KG1 (cell line): ENCODE measurements at regions not wholly inside any gene's neighbourhood (a gene's known extent, or its start where the extent isn't known, plus 50 kb on each side); places are given as distances from the start of the nearest gene placed in this dataset.

Experiments
- DNase-seq: peaks from one replicate; lab custom pipeline; 2025; lab: John Stamatoyannopoulos, UW

DNA sequence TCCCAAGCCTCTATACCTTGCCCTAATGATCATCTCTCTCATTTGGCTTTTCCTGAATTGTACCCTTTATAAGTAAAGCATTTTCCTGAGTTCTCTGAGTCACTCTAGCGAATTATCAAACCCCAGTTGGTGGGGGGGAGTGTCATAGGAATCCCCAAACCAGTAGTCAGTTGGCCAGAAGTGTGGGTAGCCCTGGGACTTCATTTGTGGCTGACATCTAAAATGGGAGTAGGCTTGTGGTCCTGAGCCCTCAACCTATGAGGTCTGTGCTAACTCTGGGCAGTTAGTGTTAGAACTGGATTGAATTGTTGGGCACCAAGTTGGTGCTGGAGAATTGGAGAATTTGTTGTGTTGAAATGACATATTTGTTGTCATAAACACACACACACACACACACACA is 91.3 kb downstream of the BBS10 start:
- no peak for DNase-seq

DNA sequence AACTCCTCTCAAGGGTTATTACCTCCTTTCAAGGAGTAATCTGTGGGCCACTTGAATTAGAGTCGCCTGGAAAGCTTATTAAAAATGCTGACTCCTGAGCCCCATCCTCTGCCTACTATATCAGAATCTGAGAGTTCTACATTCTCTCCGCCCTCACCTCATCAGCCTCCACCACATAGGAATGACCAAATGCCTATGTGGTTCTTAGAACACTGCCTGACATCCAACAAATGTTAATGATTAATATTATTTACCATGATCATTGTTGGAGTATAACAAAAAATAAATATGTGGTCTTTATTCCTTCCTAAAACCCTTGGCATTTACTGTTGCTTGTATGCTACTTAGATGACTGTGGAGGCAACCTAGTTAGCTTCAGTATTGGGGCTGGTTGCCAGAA is 91.9 kb downstream of the BBS10 start:
- DNase-seq, result no peak

DNA sequence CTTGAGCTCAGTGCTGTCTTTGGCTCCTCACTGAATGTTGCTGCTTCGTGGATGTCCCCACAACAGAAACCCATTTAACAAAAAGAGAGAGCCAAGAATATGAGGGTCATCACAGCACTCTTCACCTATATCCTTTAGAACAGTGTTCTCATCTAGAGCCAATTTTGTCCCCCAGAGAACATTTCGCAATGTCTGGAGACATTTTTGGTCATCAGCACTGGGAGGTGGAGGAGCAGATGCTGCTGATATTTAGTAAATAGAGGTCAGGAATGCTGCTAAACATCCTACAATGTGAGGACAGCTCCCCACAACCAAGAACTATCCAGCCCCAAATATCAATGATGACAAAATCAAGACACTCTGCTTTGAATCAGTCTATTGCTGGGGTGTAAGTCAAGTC is 92.5 kb downstream of the BBS10 start:
- no peak for DNase-seq

DNA sequence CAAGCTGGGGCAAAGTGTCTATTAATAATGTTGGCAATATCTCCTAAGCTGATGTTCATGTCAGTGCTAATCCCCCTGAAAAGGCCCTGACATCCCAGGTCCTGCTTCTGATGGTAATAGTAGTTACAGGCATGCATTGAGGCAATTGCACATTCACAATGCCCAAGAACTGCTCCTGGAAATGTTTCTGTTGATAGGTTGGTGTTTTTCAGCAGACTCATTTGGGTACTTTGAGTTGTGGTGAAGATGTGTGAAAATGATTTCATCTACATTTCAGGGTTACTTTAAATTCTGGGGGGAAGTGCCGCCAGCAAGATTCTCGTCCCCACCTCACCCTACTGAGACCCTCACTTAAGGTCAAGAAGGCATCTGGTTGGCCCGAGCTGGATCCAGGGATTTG is 92.9 kb downstream of the BBS10 start:
- no peak for DNase-seq

DNA sequence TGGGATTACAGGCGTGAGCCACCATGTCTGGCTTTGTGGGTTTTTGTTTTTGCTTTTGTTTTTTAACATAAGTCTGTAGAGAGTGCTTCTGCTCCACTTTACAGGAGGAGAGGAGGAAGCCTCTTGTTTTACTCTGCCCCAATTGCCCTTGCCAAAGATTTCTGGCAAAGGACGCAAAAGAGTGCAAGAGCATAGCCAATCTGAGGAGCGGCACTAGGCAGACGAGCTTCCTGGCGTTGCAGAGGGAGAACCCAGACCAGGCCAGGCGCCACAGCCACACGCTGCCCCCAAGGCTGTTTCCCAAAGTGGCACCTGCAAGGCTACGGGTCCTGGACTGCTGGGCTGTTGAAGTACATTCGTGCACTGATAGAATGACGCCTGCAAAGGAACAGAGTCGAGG is 96.2 kb downstream of the BBS10 start:
- DNase-seq, result no peak

DNA sequence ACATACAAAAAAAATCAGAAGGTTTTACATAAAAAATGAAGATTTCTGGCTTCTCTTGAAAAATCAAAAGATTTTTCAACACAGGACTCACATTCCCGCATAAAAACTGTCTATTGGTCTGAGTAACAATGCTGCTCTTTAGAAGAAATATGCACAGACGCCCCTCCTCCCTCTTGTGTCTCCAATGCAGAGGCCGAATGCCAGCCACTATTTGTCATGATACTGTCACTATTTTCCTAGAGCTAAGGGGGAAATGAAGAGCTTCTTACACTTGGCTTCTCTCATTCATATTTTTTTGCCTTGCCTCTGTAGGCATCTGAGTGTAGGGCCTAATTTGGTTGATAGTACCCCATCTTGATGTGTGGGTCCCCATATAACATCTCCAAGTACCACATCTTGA is 98.0 kb downstream of the BBS10 start:
- no peak for DNase-seq

DNA sequence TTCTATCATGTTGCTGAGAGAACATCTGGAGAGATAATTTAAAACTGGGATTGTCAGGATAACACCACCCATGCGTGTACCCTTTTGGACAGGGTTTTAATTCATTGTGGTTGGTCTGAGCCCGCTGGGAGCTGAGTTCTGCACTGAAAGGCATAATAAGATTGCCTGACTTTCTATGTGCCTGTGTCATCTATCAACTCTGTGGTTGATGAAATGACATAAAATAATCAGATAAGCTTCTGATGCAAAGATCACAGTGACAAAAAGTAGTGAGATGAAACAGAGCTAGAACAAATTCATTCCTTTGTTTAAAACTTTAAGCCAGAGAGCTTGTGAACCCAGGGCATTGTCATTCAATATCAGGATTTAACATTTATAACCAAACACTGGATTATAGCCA is 98.7 kb downstream of the BBS10 start:
- no peak for DNase-seq

DNA sequence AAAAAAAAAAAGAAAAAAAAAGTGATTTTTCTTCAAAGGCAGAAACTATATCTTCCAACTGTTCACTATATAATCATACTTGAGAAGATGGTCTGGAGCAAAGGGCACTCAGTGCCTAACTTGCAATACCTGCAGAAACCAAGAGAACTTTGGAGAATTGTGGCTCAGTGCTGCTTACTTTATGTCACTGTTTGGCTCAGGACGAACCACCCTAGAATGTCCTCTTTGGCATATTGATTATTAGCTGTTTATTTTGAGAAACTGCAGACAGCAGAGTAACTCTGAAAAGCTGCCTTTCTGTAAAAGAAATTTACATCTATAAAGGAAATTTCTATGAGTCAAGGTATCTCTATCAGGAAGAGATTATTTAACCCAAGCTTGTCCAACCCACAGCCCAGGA is 100.2 kb downstream of the BBS10 start:
- DNase-seq, result no peak

DNA sequence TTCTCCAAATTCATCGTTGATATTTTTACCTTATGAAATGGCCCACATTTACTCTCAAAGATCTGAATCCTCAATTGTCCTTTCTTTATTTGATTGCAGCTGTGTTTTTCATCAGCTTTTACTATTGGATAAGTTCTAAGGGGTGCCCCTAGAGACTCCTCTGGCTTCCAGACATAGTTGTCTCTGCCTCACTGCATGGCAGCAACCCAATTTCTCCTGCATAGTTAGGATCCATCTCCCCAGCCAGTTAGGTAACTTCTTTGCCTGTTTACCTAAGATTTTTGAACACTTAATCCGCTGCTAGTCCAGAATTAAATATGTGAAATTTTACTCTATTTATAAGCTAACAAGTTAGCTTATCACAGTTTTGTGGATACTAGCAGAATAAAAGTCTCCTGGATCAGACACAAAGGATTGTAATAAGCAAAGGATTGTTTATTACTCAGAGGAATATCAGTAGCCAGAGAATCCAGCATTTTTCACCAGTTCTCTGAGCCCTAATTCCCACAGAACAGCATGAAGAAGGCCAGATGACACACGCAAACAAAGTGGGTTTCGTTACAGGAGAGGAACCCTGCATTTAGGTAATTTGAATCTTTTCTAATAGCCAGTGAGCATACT is 101.1 kb downstream of the BBS10 start:
- DNase-seq, result no peak

DNA sequence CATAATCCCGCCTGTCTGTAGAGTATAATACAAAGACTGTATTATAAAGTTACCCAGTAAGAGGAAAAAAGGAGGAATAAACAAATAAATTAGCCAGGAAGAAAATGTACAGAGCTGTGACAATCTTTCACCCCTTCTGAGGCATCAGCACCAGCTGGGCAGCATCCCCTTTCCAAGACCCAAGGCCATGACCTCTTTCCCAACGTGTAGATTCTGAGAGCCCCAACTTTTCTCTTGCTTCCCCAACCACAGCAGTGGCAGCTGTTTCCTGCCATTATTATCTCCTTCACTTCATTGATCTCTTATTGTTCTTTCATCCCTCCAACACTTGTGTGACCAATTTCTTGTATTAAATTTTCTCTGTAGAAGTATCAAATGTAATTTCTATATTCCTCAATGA is 101.6 kb downstream of the BBS10 start:
- DNase-seq, result no peak

DNA sequence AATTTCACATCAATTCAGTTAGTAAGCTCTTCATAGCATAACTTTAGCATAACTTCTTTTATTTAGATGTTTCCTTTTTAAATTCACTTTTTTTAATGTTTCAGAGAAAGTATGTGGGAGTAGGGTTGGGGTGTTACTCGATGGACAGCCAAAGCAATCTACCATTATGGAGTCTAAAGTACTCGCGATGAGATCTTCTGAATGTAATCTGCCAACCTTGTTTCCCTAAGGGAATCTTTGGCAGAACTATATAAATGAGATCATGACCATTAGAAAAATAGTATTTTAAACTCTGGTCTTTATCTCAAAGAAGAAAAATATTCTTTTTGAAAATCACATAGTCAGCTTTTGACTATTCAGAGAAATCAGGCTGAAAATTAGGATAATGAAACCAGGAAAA is 103.9 kb downstream of the BBS10 start:
- no peak for DNase-seq

DNA sequence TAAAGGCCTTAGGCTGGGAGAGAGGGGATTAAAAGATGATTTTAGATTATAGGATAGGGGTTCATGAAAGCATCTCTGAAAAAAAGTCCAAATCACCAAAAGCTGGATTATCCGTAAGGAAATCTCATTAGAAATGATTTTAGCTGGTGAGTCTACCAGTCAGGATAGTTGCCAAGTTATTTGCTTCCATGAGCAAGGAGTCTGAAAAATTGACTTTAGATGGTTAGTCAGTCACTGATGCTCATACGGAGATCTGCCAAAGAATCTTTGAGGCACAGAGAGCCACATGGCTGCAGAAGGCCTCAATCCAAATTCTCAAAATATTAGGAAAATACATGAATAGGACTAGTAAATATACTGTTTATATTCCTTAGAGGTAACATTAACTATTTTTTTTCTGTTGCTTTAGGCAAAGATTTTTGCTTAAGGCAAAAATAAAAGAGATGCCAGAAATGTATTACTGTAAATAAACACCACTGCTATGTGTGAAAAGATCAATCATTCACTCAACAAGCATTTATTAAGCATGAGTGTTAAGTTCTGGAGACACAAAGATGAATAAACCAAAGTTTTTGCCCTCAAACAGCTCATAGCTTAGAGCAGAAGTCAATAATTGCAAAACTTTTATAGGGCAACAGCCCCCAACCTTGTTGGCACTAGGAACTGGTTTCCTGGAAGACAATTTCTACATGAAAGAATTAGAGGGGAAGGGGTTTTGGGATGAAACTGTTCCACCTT is 105.2 kb downstream of the BBS10 start:
- DNase-seq, result no peak

DNA sequence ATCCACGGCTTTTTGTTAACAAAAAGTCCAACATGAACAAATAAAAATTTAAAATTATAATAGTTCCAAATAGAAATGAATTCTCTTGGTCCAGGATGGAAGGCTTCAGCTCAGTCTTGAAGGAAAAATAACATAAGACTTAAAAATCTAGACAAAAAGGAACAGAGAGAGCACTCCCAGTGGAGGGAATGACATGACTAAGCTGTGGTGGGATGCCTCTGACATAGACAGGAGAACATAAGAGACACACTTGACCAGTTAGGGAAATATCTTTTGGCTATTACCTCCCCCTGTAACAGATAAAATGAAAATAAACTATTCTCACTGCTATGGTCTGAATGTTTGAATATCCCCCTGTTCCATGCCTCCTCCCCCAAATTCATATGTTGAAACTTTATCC is 106.8 kb downstream of the BBS10 start:
- no peak for DNase-seq

DNA sequence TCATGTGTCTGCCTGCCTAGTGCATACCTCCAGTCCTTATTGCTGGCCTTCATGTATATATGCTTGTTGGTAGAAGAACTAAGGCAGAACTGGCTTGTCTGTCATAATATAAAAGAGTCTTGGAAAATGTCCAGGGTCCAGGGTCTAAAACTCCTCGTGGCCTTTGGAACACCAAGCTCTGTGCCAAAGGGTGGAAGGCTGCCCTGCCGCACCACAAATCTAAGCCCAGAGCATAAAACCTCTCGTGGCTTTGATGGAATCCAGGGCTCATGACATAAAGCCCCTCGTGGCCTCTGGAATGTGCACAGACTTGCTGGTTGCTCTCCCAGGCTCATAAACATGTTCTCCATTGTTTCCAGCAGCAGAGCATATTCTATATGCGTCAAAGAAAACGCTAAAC is 107.9 kb downstream of the BBS10 start:
- DNase-seq, result no peak

DNA sequence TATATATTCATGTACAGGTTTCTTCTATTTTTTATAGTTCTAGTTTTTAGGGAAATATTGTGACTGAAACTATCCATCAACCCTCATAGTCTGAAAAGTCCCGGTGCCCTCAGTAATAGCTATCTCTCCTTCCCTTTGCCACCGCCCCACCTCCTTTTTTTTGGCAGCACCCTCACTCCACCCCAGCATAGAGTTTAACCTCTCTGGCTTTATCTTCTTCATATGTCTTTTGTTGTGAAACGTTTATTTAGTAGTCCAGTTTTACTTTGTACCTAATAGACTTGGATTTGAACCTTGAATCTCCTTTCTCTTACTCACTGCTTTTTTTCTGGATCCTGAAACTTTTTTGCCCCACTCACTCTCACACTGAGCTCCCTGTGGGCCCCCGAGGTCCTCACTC is 109.5 kb downstream of the BBS10 start:
- DNase-seq, result no peak

DNA sequence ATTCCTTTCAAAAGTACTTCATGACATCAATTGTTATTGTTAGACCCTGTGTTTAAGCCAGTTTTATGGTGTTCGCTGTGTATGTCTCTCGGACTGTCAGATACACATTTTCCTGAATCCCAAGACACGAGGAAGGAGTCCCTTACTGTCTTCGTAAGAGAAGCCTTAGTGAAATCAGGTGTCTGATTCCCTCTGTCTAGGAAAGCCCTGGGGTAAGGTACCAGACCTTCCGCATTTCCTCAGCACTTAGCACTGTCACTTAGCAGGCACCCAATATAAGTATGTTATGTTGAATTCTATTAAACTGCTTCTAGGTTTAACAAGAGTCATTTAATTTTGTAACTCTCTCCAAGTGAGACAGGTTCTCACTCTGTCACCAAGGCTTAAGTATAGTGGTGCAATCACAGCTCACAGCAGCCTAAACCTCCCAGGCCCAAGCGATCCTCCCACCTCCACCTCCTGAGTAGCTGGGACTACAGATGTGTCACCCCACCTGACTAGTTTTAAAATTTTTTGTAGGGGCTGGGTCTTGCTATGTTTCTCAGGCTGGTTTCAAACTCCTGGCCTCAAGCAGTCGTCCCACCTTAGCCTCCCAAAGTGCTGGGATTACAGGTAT is 111.0 kb downstream of the BBS10 start:
- no peak for DNase-seq

DNA sequence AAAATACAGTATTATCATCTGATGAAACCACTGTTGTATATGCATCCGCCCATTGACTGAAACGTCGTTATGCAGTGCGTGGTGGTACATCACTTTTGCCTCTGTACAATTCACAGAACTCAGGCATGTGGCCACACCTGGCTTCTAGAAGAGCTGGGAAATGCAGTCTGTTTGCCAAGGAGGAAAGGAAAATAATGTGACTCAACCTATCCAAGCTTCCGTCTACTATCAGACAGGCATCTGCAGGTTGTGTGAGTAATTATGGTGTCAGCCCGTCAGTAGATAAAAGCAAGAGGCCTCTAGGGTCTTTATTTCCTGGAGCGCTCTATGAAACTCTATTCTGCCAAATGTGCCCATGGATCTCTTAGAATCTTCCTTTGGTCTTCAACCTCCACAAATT is 111.6 kb downstream of the BBS10 start:
- no peak for DNase-seq

DNA sequence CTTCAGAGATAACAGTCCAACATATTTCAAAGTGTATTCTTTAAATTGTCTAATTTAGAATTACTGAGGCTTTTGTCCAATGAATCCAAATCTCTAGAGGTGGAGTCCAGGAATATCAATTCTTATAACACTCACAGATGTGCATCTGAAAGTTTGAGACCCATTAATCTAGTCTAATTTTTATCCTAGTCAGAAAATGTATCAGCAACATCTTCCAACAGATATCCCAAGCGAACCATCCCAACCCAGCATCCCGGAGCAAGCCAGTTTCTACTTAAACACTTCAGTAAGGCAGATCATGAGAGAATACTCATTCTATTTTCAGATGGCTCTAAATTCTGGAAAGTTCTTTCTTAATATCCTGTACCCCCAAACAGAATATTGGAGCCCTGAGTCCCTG is 113.5 kb downstream of the BBS10 start:
- no peak for DNase-seq

DNA sequence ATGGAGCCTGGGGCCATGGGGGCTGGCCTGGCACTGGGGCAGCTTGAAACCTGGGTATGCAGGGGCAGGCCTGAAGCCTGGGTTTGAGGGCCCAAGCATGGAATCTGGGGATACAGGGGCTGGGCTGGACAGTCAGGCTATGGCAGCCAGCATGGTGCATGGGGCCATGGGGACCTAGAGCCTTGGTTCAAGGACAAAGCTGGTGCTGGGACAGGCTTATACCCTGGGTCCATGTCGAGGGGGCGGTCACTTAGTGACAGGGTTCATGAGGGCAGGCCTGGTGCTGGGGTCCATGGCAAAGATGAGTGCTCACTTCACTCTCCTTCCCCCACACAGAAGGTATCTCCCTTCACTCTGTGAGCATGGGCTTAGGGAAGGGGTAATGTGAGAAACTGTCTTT is 116.2 kb downstream of the BBS10 start:
- DNase-seq, result no peak

DNA sequence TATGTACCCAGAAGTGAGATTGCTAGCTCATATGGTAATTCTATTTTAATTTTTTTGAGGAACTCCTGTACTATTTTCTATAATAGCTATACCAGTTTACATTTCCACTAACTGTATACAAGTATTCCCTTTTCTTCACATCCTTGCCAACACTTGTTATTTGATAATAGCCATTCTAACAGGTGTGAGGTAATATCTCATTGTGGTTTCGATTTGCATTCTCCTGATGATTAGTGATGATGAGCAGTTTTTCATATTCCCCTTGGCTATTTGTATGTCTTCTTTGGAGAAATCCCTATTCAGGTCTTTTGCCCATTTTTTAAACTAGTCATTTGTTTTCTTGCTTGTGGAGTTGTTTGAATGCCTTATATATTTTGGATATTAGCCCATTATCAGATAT is 121.3 kb downstream of the BBS10 start:
- DNase-seq, result no peak

DNA sequence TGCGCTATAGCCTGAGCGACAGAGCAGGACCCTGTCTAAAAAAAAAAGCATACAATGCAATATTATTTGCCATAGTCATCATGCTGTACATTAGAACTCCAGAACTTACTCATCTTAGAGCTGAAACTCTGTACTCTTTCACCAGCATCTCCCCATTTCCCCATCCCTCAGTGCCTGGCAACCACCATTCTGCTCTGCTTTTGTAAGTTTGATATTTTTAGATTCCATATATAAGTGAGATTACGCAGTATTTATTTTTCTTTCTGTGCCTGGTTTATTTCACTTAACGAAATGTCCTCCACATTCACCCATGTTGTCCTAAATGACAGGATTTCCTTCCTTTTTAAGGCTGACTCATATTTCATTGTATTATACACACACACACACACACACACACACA is 121.8 kb downstream of the BBS10 start:
- DNase-seq, result no peak

DNA sequence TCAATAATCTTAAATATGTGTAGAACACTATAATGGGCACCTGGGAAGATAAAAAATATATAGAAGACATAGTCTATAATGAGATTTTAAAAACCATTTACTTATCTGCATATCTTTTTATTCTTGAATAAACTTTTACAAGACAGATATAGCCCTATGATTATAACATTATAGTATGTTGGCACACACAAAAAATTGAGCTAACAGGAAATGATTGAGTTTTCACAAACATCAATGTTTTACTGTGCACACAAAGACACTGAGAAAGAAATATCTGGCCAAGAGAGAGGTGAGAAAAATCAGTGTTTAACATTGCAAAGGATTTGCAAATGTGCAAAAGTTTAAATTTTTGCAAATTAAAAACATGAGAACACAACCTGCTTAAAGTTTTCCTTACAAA is 124.3 kb downstream of the BBS10 start:
- no peak for DNase-seq

DNA sequence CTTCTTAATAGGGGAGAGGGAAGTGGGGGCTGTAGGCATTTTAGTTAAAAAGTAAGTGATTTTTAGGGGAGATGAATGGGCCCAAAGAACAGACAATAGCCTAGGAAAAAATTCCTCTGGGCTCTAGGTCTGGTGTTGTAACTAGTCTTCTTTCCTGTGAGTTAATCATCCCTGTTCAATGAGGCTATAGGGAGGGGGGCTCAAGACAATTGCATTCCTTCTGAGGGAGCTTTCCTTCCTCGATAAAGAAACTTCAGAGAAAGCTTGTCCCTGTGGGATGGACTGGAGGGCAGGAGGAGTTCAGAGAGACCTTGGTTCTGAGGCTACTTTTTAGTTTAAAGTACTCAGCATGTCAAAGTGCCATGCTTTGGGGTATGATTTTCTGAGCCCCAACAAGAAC is 127.2 kb downstream of the BBS10 start:
- DNase-seq, result no peak

DNA sequence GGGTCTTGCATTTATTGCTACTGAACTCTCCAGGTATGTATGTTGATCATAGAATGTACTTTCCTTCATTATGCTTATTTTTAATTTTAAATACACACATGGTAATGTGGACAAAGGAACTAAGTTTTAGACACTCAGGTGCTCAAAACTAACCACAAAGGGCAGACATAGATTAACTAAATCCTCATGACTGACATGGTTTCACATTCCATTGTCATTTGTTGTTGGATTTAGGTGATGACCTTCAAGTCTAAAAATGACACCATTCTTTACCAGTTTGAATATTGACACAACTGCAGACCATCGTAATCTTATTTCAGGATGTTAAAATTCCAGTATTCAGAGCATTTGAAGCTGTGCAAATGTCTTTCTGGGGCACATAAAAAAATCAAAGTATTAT is 128.4 kb downstream of the BBS10 start:
- DNase-seq, result no peak
